ENCODE measurements at regions not wholly inside any gene's neighbourhood (a gene's known extent, or its start where the extent isn't known, plus 50 kb on each side); places are given as distances from the start of the nearest gene placed in this dataset.

DNA sequence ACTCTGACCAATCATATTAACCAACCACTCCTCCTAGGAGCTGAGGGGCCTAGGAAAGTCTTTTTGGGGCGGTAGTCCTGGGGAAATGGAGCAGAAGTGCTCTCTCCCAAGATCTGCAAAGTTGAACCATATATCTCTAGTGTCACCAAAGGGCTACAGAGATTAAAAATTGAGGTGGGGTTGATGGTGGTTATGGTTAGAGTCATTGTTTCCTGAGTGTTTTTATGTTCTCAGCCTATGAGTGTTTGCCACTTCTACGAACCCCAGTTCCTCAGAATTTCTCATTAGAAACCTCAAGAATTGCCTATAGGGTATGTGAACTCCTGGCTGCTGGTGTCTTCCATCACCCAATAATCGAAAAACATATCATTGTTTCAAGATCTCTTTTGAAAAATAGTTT, 217.8 kb downstream of the CDRT15L2 start:
- Histone ChIP-seq H3K79me2 (ENCODE audit: control insufficient read depth, insufficient read depth, low read length) (no peaks in the 10 kb centered on the region), H3K9ac (ENCODE audit: insufficient read depth in 1 of 2, low read depth in 2 of 2, low read length in 2 of 2) (no peak overlapping the region), H3K4me2 (ENCODE audit: insufficient read depth, low read length) (no peak overlapping the region), H3K9me3 (replicated peaks; ENCODE audit: control insufficient read depth, insufficient read depth, low read depth, low read length) (no peaks in the 10 kb centered on the region), H3K4me3 (no peak overlapping the region), H2AFZ (ENCODE audit: low read depth, low read length) (no peak overlapping the region), H3K36me3 (ENCODE audit: control insufficient read depth, insufficient read depth, low read length) (no peaks in the 10 kb centered on the region), H4K20me1 (replicated peaks; ENCODE audit: control insufficient read depth, insufficient read depth, low read length) (no peaks in the 10 kb centered on the region), H3K27ac (ENCODE audit: extremely low read depth, low read depth, low read length) (no peak overlapping the region), H3K4me1 (replicated peaks in 1 of 2; ENCODE audit: control insufficient read depth in 2 of 2, insufficient read depth in 2 of 2, low read length in 2 of 2) (no peaks in the 10 kb centered on the region), H3K27me3 (ENCODE audit: control insufficient read depth in 2 of 2, insufficient read depth in 2 of 2, low read length in 2 of 2) (no peaks in the 10 kb centered on the region), H3K9me1 (ENCODE audit: control insufficient read depth, insufficient read depth, low read length) (no peaks in the 10 kb centered on the region)
- ATAC-seq (no peak), FAIRE-seq (no peak), DNase-seq (ENCODE audit: extremely low read depth in 1 of 4, low spot score in 3 of 4) (no peak)
- intact Hi-C loops (cut with micrococcal nuclease) (no loop called here), in situ Hi-C loops (cut with MboI) (no loop called here)
- CTCF ChIA-PET (ENCODE audit: low intra/inter-chr PET ratio), result no interaction called here
- POLR2A ChIA-PET, result no interaction called here
- BruUV-seq (replicated peaks), result no TSS peak
- 0% methylated on average over 3 of the region's 3 CpGs for WGBS (ENCODE audit: insufficient coverage, low coverage, missing lambda C conversion rate)
- TF ChIP-seq ZNF551 (CRISPR knock-in tag; IDR thresholded peaks at IDR 0.05) (no peak), KAT7 (CRISPR knock-in tag; IDR thresholded peaks at IDR 0.05; ENCODE audit: borderline replicate concordance) (no peak), FOXJ3 (CRISPR knock-in tag; IDR thresholded peaks at IDR 0.05) (no peak), L3MBTL2 (IDR thresholded peaks at IDR 0.05) (no peak), GABPB2 (CRISPR knock-in tag; conservative IDR thresholded peaks at IDR 0.05) (no peak), NFE2L1 (tag; IDR thresholded peaks at IDR 0.05; ENCODE audit: borderline replicate concordance, low read depth) (no peak), XRCC4 (IDR thresholded peaks at IDR 0.05; ENCODE audit: extremely low read depth, insufficient read depth, insufficient read length) (no peak), SMAD1 (IDR thresholded peaks at IDR 0.05; ENCODE audit: low read depth, low read length, partially characterized antibody) (no peak), SRSF1 (IDR thresholded peaks at IDR 0.05; ENCODE audit: low read depth, low read length) (no peak), HMGXB4 (CRISPR knock-in tag; IDR thresholded peaks at IDR 0.05) (no peak)
- TF ChIP-seq, protein P1, sequence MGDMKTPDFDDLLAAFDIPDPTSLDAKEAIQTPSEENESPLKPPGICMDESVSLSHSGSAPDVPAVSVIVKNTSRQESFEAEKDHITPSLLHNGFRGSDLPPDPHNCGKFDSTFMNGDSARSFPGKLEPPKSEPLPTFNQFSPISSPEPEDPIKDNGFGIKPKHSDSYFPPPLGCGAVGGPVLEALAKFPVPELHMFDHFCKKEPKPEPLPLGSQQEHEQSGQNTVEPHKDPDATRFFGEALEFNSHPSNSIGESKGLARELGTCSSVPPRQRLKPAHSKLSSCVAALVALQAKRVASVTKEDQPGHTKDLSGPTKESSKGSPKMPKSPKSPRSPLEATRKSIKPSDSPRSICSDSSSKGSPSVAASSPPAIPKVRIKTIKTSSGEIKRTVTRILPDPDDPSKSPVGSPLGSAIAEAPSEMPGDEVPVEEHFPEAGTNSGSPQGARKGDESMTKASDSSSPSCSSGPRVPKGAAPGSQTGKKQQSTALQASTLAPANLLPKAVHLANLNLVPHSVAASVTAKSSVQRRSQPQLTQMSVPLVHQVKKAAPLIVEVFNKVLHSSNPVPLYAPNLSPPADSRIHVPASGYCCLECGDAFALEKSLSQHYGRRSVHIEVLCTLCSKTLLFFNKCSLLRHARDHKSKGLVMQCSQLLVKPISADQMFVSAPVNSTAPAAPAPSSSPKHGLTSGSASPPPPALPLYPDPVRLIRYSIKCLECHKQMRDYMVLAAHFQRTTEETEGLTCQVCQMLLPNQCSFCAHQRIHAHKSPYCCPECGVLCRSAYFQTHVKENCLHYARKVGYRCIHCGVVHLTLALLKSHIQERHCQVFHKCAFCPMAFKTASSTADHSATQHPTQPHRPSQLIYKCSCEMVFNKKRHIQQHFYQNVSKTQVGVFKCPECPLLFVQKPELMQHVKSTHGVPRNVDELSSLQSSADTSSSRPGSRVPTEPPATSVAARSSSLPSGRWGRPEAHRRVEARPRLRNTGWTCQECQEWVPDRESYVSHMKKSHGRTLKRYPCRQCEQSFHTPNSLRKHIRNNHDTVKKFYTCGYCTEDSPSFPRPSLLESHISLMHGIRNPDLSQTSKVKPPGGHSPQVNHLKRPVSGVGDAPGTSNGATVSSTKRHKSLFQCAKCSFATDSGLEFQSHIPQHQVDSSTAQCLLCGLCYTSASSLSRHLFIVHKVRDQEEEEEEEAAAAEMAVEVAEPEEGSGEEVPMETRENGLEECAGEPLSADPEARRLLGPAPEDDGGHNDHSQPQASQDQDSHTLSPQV (IDR thresholded peaks at IDR 0.05), result no peak
- TF ChIP-seq, protein P2, sequence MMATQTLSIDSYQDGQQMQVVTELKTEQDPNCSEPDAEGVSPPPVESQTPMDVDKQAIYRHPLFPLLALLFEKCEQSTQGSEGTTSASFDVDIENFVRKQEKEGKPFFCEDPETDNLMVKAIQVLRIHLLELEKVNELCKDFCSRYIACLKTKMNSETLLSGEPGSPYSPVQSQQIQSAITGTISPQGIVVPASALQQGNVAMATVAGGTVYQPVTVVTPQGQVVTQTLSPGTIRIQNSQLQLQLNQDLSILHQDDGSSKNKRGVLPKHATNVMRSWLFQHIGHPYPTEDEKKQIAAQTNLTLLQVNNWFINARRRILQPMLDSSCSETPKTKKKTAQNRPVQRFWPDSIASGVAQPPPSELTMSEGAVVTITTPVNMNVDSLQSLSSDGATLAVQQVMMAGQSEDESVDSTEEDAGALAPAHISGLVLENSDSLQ (IDR thresholded peaks at IDR 0.05), result no peak
